Uterus (tissue), 3 donors: ENCODE measurements at regions not wholly inside any gene's neighbourhood (a gene's known extent, or its start where the extent isn't known, plus 50 kb on each side); places are given as distances from the start of the nearest gene placed in this dataset.

Source experiments
- DNase-seq, 2 donors: peaks; one replicate each; pipeline ENCODE4 v3.0.0-alpha.2; 2019 to 2020
- H3K27ac ChIP-seq, 2 donors: fragments of 200-600 bp; sonication (generic); 1 replicate in 1 of 2; 2 replicates in 1 of 2; pipeline ENCODE4 v1.5.1; 2016 to 2018
- H3K27me3 ChIP-seq, 2 donors: fragments of 200-600 bp; sonication (generic); one replicate each; pipeline ENCODE4 v1.5.1; 2018 to 2019; ENCODE audit warnings: control low read depth in 1 of 2
- H3K36me3 ChIP-seq, 2 donors: fragments of 200-600 bp; sonication (generic); one replicate each; pipeline ENCODE4 v1.5.1; 2019; ENCODE audit warnings: control low read depth in 1 of 2
- H3K4me1 ChIP-seq, 2 donors: fragments of 200-600 bp; sonication (generic); one replicate each; pipeline ENCODE4 v1.5.1; 2018 to 2019; ENCODE audit warnings: control low read depth in 1 of 2
- H3K4me3 ChIP-seq, 2 donors: fragments of 200-600 bp; sonication (generic); 1 replicate in 1 of 2; 2 replicates in 1 of 2; pipeline ENCODE4 v1.5.1; 2018 to 2019; ENCODE audit warnings: mild to moderate bottlenecking in 1 of 2
- H3K9me3 ChIP-seq, 2 donors: fragments of 200-600 bp; sonication (generic); one replicate each; pipeline ENCODE4 v1.5.1; 2019; ENCODE audit warnings: control low read depth in 1 of 2
- CTCF ChIP-seq, 4 experiments: fragments of 200-600 bp in 2 of 4; fragments of 450-650 bp in 2 of 4; sonication (generic) in 2 of 4; IDR thresholded peaks; one replicate each; pipeline ENCODE4 v1.5.1; 2016 to 2019; ENCODE audit warnings: antibody characterized with exemption in 4 of 4, mild to moderate bottlenecking in 2 of 4, moderate library complexity in 1 of 4
- POLR2A ChIP-seq, 2 donors: fragments of 450-650 bp; IDR thresholded peaks; one replicate each; pipeline ENCODE4 v1.6.1; 2016; ENCODE audit warnings: antibody characterized with exemption in 2 of 2, mild to moderate bottlenecking in 1 of 2, moderate library complexity in 1 of 2
- intact Hi-C: fragments of 100-400 bp; cut with DNase I; formaldehyde crosslinking; loops from one replicate; pipeline ENCODE4 v1.15.1; 2023; ENCODE audit warnings: low total_unique reads
- donor health status: DM: yes; HTN: yes; CAD: no.

- intact Hi-C loops = no loop called here
- Histone ChIP-seq H3K9me3 (no peaks in the 10 kb centered on the region), H3K27me3 (no peaks in the 10 kb centered on the region), H3K4me3 (no peak overlapping the region), H3K36me3 (no peaks in the 10 kb centered on the region), H3K27ac (no peak overlapping the region), H3K4me1 (no peaks in the 10 kb centered on the region)
- TF ChIP-seq POLR2A (IDR thresholded peaks at IDR 0.05) (no peak), CTCF (IDR thresholded peaks at IDR 0.05) (no peak)
- no peak for DNase-seq
Measured at GRCh38 chr5:89024045-89024444, 141.1 kb upstream of the MEF2C start.

- no peaks in the 10 kb centered on the region for H3K27me3 ChIP-seq
- no peaks in the 10 kb centered on the region for H3K9me3 ChIP-seq
- H3K36me3 ChIP-seq = no peaks in the 10 kb centered on the region
- intact Hi-C loops = no loop called here
- H3K27ac ChIP-seq = no peak overlapping the region
- H3K4me3 ChIP-seq = no peak overlapping the region
- TF ChIP-seq POLR2A (IDR thresholded peaks at IDR 0.05) (no peak), CTCF (IDR thresholded peaks at IDR 0.05) (no peak)
- DNase-seq = no peak
- no peaks in the 10 kb centered on the region for H3K4me1 ChIP-seq
Measured at GRCh38 chr5:89020926-89021610, 138.1 kb upstream of the MEF2C start.

GRCh38 chr5:89016741-89017303, 133.8 kb upstream of the MEF2C start:
- H3K9me3 ChIP-seq = no peaks in the 10 kb centered on the region
- intact Hi-C loops = no loop called here
- TF ChIP-seq CTCF (IDR thresholded peaks at IDR 0.05) (no peak), POLR2A (IDR thresholded peaks at IDR 0.05) (no peak)
- no peak overlapping the region for H3K27ac ChIP-seq
- H3K4me3 ChIP-seq = no peak overlapping the region
- no peaks in the 10 kb centered on the region for H3K36me3 ChIP-seq
- H3K27me3 ChIP-seq = no peaks in the 10 kb centered on the region
- no peaks in the 10 kb centered on the region for H3K4me1 ChIP-seq
- DNase-seq = no peak

GRCh38 chr5:89015409-89015808, 132.4 kb upstream of the MEF2C start:
- TF ChIP-seq POLR2A (IDR thresholded peaks at IDR 0.05) (no peak), CTCF (IDR thresholded peaks at IDR 0.05) (no peak)
- Histone ChIP-seq H3K27ac (no peak overlapping the region), H3K4me3 (no peak overlapping the region), H3K36me3 (no peaks in the 10 kb centered on the region), H3K27me3 (no peaks in the 10 kb centered on the region), H3K4me1 (no peaks in the 10 kb centered on the region), H3K9me3 (no peaks in the 10 kb centered on the region)
- no peak for DNase-seq
- intact Hi-C loops = no loop called here

- Histone ChIP-seq H3K36me3 (no peaks in the 10 kb centered on the region), H3K4me1 (no peaks in the 10 kb centered on the region), H3K27me3 (no peaks in the 10 kb centered on the region), H3K4me3 (no peak overlapping the region), H3K27ac (no peak overlapping the region), H3K9me3 (no peaks in the 10 kb centered on the region)
- DNase-seq = no peak
- TF ChIP-seq CTCF (IDR thresholded peaks at IDR 0.05) (no peak), POLR2A (IDR thresholded peaks at IDR 0.05) (no peak)
- intact Hi-C loops = no loop called here
Measured at GRCh38 chr5:89011778-89012711, 129.1 kb upstream of the MEF2C start.
